ENCODE measurements at regions not wholly inside any gene's neighbourhood (a gene's known extent, or its start where the extent isn't known, plus 50 kb on each side); places are given as distances from the start of the nearest gene placed in this dataset.

DNA sequence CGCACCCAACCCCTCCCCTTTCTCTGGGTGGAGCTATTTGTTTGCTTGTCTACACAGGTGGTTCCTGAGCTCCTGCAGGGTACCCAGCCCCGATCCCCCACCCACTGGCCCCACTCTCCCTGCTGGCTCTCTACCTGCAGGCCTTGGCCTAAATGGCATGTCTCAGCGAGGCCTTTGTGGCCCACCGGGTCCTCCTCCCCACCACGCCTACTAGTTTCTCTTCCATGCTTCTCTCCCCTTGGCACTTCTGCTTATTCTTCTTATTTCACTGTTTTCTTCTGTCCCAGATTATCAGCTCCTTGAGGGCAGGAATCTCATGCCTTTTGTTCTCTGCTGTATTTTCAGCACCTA is 57.4 kb upstream of the ZNF536 start:
- no peaks in the 10 kb centered on the region for H3K36me3 ChIP-seq (ENCODE audit: control insufficient read depth in 3 of 3, insufficient read depth in 3 of 3, low read length in 3 of 3)
- H3K27ac ChIP-seq (ENCODE audit: low read depth, low read length): no peak overlapping the region
- H3K27me3 ChIP-seq (ENCODE audit: control insufficient read depth in 3 of 3, insufficient read depth in 3 of 3, low read length in 3 of 3): no peaks in the 10 kb centered on the region
- no peaks in the 10 kb centered on the region for H3K4me1 ChIP-seq (ENCODE audit: control insufficient read depth in 3 of 3, insufficient read depth in 3 of 3, low read length in 3 of 3)
- no peak overlapping the region for H3K9ac ChIP-seq (ENCODE audit: low read depth in 1 of 3, low read length in 3 of 3)
- H3K4me3 ChIP-seq (ENCODE audit: low read length in 3 of 3): no peak overlapping the region
- no peaks in the 10 kb centered on the region for H3K9me3 ChIP-seq (ENCODE audit: control insufficient read depth in 3 of 3, low read length in 3 of 3)

DNA sequence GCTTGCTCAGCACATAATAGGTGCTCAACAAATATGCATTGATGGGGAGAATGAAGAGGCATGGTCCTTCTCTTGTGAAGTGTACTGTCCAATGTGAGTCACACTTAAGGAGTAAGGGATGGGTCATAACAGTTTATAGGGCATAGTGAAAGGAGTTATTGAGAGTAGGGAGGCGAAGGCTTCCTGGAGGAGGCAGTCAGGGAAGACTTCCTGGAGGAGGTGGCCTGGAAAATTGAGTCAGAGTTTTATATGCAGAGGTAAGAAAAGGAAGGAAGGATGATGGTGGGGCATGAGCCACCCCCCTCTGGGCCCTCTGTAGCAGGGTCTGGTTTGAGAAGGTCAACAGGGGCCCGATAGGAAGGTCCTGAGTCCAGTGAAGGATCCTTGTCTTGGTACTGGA is 57.0 kb upstream of the ZNF536 start:
- Histone ChIP-seq H3K36me3 (ENCODE audit: control insufficient read depth in 3 of 3, insufficient read depth in 3 of 3, low read length in 3 of 3) (no peaks in the 10 kb centered on the region), H3K27ac (ENCODE audit: low read depth, low read length) (no peak overlapping the region), H3K9me3 (ENCODE audit: control insufficient read depth in 3 of 3, low read length in 3 of 3) (no peaks in the 10 kb centered on the region), H3K9ac (ENCODE audit: low read depth in 1 of 3, low read length in 3 of 3) (no peak overlapping the region), H3K4me1 (ENCODE audit: control insufficient read depth in 3 of 3, insufficient read depth in 3 of 3, low read length in 3 of 3) (no peaks in the 10 kb centered on the region), H3K27me3 (ENCODE audit: control insufficient read depth in 3 of 3, insufficient read depth in 3 of 3, low read length in 3 of 3) (no peaks in the 10 kb centered on the region), H3K4me3 (ENCODE audit: low read length in 3 of 3) (no peak overlapping the region)

DNA sequence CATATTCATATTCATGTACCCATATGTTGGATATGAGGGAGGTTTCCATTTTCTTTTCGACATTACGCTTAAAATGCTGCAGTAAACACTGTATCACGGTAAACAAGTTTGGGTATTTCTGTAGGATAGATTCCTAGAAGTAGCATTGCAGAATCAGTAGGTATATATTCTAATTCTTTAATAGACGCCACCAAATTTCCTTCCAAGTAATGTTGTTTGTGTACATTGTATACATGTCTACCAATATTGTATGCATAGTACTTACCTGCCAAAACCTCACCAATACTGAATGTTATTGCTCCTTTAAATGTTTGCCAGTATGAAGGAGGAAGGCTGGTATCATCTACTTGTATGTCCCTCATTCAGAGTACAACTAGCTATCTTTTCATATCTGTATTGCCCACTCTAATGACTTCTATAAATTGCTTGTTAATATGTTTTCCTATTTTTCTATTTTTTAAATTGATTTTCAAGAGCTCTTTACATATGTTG is 56.1 kb upstream of the ZNF536 start:
- no peaks in the 10 kb centered on the region for H3K9me3 ChIP-seq (ENCODE audit: control insufficient read depth in 3 of 3, low read length in 3 of 3)
- no peaks in the 10 kb centered on the region for H3K36me3 ChIP-seq (ENCODE audit: control insufficient read depth in 3 of 3, insufficient read depth in 3 of 3, low read length in 3 of 3)

DNA sequence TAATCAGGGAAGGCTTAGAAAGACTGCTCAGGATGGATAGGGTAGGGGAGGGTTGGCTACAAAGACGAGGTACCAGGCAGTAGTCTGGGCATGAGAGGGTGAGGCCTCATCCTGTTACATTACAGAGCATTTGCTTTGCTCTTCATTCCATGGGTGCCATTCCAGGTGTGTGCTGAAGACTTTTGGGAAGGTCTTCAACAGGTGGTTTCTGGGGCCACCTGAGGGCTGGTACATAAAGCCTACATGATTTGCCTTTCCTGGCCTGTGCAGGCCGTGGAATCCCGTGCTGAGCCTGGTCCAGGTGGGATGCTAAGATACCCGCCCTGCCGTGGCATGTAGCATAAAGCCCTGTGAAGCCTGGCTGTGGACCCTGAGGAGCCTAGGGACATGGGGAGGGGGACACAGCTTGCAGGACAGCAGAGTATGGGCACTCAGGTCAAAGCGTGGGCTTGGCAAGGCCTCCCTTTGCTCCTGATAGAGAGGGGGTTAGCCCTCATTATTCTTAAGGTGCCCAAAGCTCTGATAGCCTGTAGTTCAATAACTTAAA is 55.6 kb upstream of the ZNF536 start:
- no peaks in the 10 kb centered on the region for H3K9me3 ChIP-seq (ENCODE audit: control insufficient read depth in 3 of 3, low read length in 3 of 3)
- no peaks in the 10 kb centered on the region for H3K36me3 ChIP-seq (ENCODE audit: control insufficient read depth in 3 of 3, insufficient read depth in 3 of 3, low read length in 3 of 3)
- no peaks in the 10 kb centered on the region for H3K4me1 ChIP-seq (ENCODE audit: control insufficient read depth in 3 of 3, insufficient read depth in 3 of 3, low read length in 3 of 3)
- no peaks in the 10 kb centered on the region for H3K27me3 ChIP-seq (ENCODE audit: control insufficient read depth in 3 of 3, insufficient read depth in 3 of 3, low read length in 3 of 3)
- no peak overlapping the region for H3K9ac ChIP-seq (ENCODE audit: low read depth in 1 of 3, low read length in 3 of 3)
- no peak overlapping the region for H3K4me3 ChIP-seq (ENCODE audit: low read length in 3 of 3)
- no peak overlapping the region for H3K27ac ChIP-seq (ENCODE audit: low read depth, low read length)

More for the DNA sequence above, 56.1 kb upstream of the ZNF536 start:
- H3K9ac ChIP-seq (ENCODE audit: low read depth in 1 of 3, low read length in 3 of 3): no peak overlapping the region
- H3K27me3 ChIP-seq (ENCODE audit: control insufficient read depth in 3 of 3, insufficient read depth in 3 of 3, low read length in 3 of 3): no peaks in the 10 kb centered on the region
- no peak overlapping the region for H3K27ac ChIP-seq (ENCODE audit: low read depth, low read length)
- no peak overlapping the region for H3K4me3 ChIP-seq (ENCODE audit: low read length in 3 of 3)
- no peaks in the 10 kb centered on the region for H3K4me1 ChIP-seq (ENCODE audit: control insufficient read depth in 3 of 3, insufficient read depth in 3 of 3, low read length in 3 of 3)

DNA sequence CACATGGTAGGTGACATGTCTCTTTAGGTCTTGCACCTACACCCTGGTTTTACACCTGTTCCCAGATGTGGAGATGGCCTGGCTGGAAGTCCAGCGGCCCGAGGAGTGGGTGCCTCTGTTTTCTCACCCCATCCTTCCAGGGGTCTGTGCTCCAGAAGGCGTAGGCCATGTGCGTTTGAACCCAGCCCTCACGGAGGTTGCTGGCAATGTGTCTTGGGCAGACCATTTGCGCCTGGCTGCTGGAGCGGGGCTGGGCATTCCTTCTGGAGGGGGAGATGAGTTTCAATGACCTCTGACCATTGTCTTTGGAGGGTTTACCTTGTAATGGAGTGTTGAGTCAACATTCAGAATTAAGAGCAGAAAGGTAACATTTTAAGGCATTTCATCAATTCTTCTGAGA is 54.8 kb upstream of the ZNF536 start:
- H3K4me3 ChIP-seq (ENCODE audit: low read length in 3 of 3): no peak overlapping the region

DNA sequence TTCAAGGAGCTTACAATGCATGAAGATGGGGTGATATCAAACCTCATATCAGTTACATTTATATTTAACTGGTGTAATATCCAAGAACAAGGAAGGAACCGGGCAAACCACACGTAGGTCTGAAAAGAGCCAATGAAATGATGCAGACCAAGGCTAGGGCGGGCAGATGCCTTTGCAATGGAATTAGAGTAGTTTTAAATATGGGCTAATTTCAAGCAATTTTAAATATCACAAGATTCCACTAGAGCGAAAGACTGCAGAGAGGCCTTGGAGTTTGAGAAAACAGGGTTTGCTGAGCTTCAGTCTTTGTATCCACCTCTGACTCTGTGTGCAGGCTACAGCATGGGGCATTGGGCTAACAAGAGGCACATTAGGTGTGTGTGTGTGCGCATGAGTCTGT is 53.9 kb upstream of the ZNF536 start:
- Histone ChIP-seq H3K9me3 (ENCODE audit: control insufficient read depth in 3 of 3, low read length in 3 of 3) (no peaks in the 10 kb centered on the region), H3K27ac (ENCODE audit: low read depth, low read length) (no peak overlapping the region)

More for the DNA sequence above, 54.8 kb upstream of the ZNF536 start:
- H3K27me3 ChIP-seq (ENCODE audit: control insufficient read depth in 3 of 3, insufficient read depth in 3 of 3, low read length in 3 of 3): no peaks in the 10 kb centered on the region
- H3K27ac ChIP-seq (ENCODE audit: low read depth, low read length): no peak overlapping the region
- H3K4me1 ChIP-seq (ENCODE audit: control insufficient read depth in 3 of 3, insufficient read depth in 3 of 3, low read length in 3 of 3): no peaks in the 10 kb centered on the region
- no peaks in the 10 kb centered on the region for H3K9me3 ChIP-seq (ENCODE audit: control insufficient read depth in 3 of 3, low read length in 3 of 3)
- H3K9ac ChIP-seq (ENCODE audit: low read depth in 1 of 3, low read length in 3 of 3): no peak overlapping the region
- no peaks in the 10 kb centered on the region for H3K36me3 ChIP-seq (ENCODE audit: control insufficient read depth in 3 of 3, insufficient read depth in 3 of 3, low read length in 3 of 3)

DNA sequence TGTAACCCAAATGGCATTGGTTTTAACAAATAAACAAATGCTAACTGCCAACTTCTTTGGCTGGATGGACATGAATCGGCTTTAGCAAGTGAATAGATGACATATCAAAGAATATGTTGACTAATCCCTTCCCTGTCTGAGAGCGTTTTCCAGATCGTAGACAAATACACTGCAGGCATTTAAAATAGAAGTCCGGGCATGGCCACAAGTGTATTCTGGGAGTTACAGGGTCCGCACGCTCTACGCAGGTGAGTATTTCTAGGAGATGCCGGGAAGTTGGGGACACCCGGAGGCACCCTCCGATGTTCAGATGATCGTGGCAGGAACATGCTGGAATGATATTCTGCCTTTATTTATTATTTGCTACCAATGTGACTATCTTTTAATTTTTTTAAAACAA is 53.2 kb upstream of the ZNF536 start:
- Histone ChIP-seq H3K36me3 (ENCODE audit: control insufficient read depth in 3 of 3, insufficient read depth in 3 of 3, low read length in 3 of 3) (no peaks in the 10 kb centered on the region), H3K9ac (ENCODE audit: low read depth in 1 of 3, low read length in 3 of 3) (no peak overlapping the region), H3K4me1 (ENCODE audit: control insufficient read depth in 3 of 3, insufficient read depth in 3 of 3, low read length in 3 of 3) (no peaks in the 10 kb centered on the region), H3K27me3 (ENCODE audit: control insufficient read depth in 3 of 3, insufficient read depth in 3 of 3, low read length in 3 of 3) (peaks cover 0 to 3% (median 0%) of the 10 kb centered on the region in 3 donors), H3K4me3 (ENCODE audit: low read length in 3 of 3) (no peak overlapping the region), H3K9me3 (ENCODE audit: control insufficient read depth in 3 of 3, low read length in 3 of 3) (no peaks in the 10 kb centered on the region), H3K27ac (ENCODE audit: low read depth, low read length) (no peak overlapping the region)

More for the DNA sequence above, 53.9 kb upstream of the ZNF536 start:
- no peaks in the 10 kb centered on the region for H3K27me3 ChIP-seq (ENCODE audit: control insufficient read depth in 3 of 3, insufficient read depth in 3 of 3, low read length in 3 of 3)
- H3K9ac ChIP-seq (ENCODE audit: low read depth in 1 of 3, low read length in 3 of 3): no peak overlapping the region
- H3K4me3 ChIP-seq (ENCODE audit: low read length in 3 of 3): no peak overlapping the region
- no peaks in the 10 kb centered on the region for H3K4me1 ChIP-seq (ENCODE audit: control insufficient read depth in 3 of 3, insufficient read depth in 3 of 3, low read length in 3 of 3)
- H3K36me3 ChIP-seq (ENCODE audit: control insufficient read depth in 3 of 3, insufficient read depth in 3 of 3, low read length in 3 of 3): no peaks in the 10 kb centered on the region

DNA sequence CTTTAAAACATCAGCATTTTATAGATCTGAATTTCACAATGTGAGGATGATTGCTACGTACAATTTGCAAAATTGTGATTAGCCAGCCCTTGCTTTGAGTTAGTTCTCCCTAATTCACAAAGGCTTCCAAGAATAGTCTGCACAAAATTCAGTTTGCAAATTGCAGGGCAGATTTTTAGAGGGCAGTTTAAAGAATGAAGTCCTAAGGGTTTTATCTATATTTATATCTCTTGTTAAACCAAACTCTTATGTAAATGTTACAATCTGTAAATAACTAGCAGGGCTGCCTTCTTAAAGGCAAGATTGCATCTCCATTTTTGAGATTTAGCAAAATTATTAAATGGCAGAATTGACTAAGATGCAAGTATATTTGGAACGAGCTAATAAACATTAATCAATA is 52.8 kb upstream of the ZNF536 start:
- Histone ChIP-seq H3K27me3 (ENCODE audit: control insufficient read depth in 3 of 3, insufficient read depth in 3 of 3, low read length in 3 of 3) (peaks cover 0 to 3% (median 0%) of the 10 kb centered on the region in 3 donors), H3K4me3 (ENCODE audit: low read length in 3 of 3) (no peak overlapping the region), H3K9ac (ENCODE audit: low read depth in 1 of 3, low read length in 3 of 3) (no peak overlapping the region), H3K4me1 (ENCODE audit: control insufficient read depth in 3 of 3, insufficient read depth in 3 of 3, low read length in 3 of 3) (no peaks in the 10 kb centered on the region), H3K9me3 (ENCODE audit: control insufficient read depth in 3 of 3, low read length in 3 of 3) (no peaks in the 10 kb centered on the region), H3K27ac (ENCODE audit: low read depth, low read length) (no peak overlapping the region), H3K36me3 (ENCODE audit: control insufficient read depth in 3 of 3, insufficient read depth in 3 of 3, low read length in 3 of 3) (no peaks in the 10 kb centered on the region)

DNA sequence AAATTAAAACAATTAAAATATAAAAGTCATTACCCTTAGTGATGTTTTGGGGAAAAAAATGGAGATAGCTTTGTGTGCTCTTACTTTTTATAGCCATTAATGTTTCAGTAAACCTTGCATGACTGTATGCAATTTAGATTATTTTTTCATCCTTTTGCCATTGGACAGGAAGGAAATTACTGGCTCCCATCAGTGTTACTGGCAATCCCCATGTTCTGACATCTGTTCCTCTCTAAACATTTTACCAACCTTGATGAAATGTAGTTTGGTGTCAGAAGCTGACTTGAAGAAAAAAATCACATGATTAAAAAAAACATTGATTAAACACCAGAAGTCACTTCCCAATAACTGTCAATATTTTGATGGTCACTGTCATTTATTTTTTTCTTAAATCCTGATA is 52.3 kb upstream of the ZNF536 start:
- Histone ChIP-seq H3K9ac (ENCODE audit: low read depth in 1 of 3, low read length in 3 of 3) (no peak overlapping the region), H3K27me3 (ENCODE audit: control insufficient read depth in 3 of 3, insufficient read depth in 3 of 3, low read length in 3 of 3) (peaks cover 0 to 3% (median 0%) of the 10 kb centered on the region in 3 donors), H3K4me1 (ENCODE audit: control insufficient read depth in 3 of 3, insufficient read depth in 3 of 3, low read length in 3 of 3) (peaks cover 0 to under 1% (median 0%) of the 10 kb centered on the region in 3 donors), H3K36me3 (ENCODE audit: control insufficient read depth in 3 of 3, insufficient read depth in 3 of 3, low read length in 3 of 3) (no peaks in the 10 kb centered on the region), H3K9me3 (ENCODE audit: control insufficient read depth in 3 of 3, low read length in 3 of 3) (no peaks in the 10 kb centered on the region), H3K4me3 (ENCODE audit: low read length in 3 of 3) (no peak overlapping the region), H3K27ac (ENCODE audit: low read depth, low read length) (no peak overlapping the region)

DNA sequence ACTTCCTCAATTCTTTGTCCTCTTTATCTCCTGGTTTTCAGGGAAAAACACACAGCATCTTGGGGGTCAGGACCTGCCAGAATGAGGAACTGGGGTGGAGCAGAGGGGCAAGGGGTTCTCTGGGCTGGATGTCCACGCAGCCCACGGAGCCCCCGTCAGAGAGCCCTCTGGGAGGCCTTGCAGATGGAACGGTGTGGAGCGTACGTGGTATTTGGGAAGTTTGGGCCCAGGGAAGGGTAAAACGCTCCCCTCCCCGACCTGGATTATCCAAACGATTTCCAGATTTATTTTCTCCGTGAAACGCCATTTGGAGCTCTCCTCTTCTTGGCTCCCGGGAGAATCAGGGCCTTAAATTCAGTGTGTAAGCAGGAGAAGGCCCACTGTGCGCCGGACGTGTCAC is 51.7 kb upstream of the ZNF536 start:
- Histone ChIP-seq H3K4me1 (ENCODE audit: control insufficient read depth in 3 of 3, insufficient read depth in 3 of 3, low read length in 3 of 3) (peaks cover 2 to 6% (median 5%) of the 10 kb centered on the region in 3 donors), H3K36me3 (ENCODE audit: control insufficient read depth in 3 of 3, insufficient read depth in 3 of 3, low read length in 3 of 3) (no peaks in the 10 kb centered on the region), H3K9ac (ENCODE audit: low read depth in 1 of 3, low read length in 3 of 3) (no peak overlapping the region), H3K27me3 (ENCODE audit: control insufficient read depth in 3 of 3, insufficient read depth in 3 of 3, low read length in 3 of 3) (peaks cover 0 to 4% (median 0%) of the 10 kb centered on the region in 3 donors), H3K27ac (ENCODE audit: low read depth, low read length) (no peak overlapping the region), H3K9me3 (ENCODE audit: control insufficient read depth in 3 of 3, low read length in 3 of 3) (no peaks in the 10 kb centered on the region), H3K4me3 (ENCODE audit: low read length in 3 of 3) (no peak overlapping the region)

All from skeletal muscle tissue (tissue), 3 donors.